HEK293 (cell line): ENCODE measurements at regions not wholly inside any gene's neighbourhood (a gene's known extent, or its start where the extent isn't known, plus 50 kb on each side); places are given as distances from the start of the nearest gene placed in this dataset.

Experiments used
- CTCF ChIA-PET: fragments of 350-600 bp; formaldehyde crosslinking; extraction: SDS; loops from one replicate; lab custom pipeline; 2021; ENCODE audit warnings: antibody characterized with exemption; lab: Yijun Ruan, JAX
- POLR2A ChIA-PET: fragments of 300-600 bp; formaldehyde crosslinking; extraction: SDS; loops from one replicate; lab custom pipeline; 2020; ENCODE audit warnings: antibody characterized with exemption, inconsistent platforms; lab: Yijun Ruan, JAX
- H3K27ac ChIP-seq: fragments of 200-500 bp; sonication (Bioruptor generic); 2 replicates; pipeline ENCODE4 v1.5.1; 2014; ENCODE audit warnings: low read depth, low read length, control low read depth, inconsistent platforms; ENCODE audit errors: extremely low read depth
- H3K36me3 ChIP-seq, 2 experiments: fragments of 200-500 bp in 1 of 2; sonication (Bioruptor generic) in 1 of 2; 1 replicate in 1 of 2; 2 replicates in 1 of 2; pipeline ENCODE4 v1.5.1; 2014 to 2017; ENCODE audit warnings: inconsistent platforms in 2 of 2, low read length in 2 of 2; ENCODE audit not compliant: control insufficient read depth in 2 of 2, insufficient read depth in 1 of 2
- H3K4me1 ChIP-seq: fragments of 200-500 bp; sonication (Bioruptor generic); 2 replicates; pipeline ENCODE4 v1.5.1; 2014; ENCODE audit warnings: mild to moderate bottlenecking, low read length, inconsistent platforms; ENCODE audit not compliant: control insufficient read depth, insufficient read depth
- H3K4me3 ChIP-seq: 2 replicates; pipeline ENCODE4 v1.5.1; 2011; ENCODE audit warnings: low read depth, mild to moderate bottlenecking, control low read depth, low read length, moderate library complexity
- H3K9me3 ChIP-seq: fragments of 200-500 bp; sonication (Bioruptor generic); 2 replicates; pipeline ENCODE4 v1.5.1; 2014; ENCODE audit warnings: low read depth, low read length, inconsistent platforms; ENCODE audit not compliant: control insufficient read depth, insufficient read depth
- GFI1B ChIP-seq: fragments of 450-650 bp; formaldehyde crosslinking; IDR thresholded peaks from 2 replicates; pipeline ENCODE4 v1.5.1; 2016; ENCODE audit warnings: missing biosample characterization, missing genetic modification characterization
- GLI4 ChIP-seq: fragments of 450-650 bp; formaldehyde crosslinking; IDR thresholded peaks from 2 replicates; pipeline ENCODE4 v1.5.1; 2016; ENCODE audit warnings: missing biosample characterization, missing genetic modification characterization
- KLF16 ChIP-seq: fragments of 450-650 bp; formaldehyde crosslinking; IDR thresholded peaks from 2 replicates; pipeline ENCODE4 v1.5.1; 2017; ENCODE audit warnings: missing biosample characterization, missing genetic modification characterization
- KLF9 ChIP-seq: fragments of 450-650 bp; formaldehyde crosslinking; IDR thresholded peaks from 2 replicates; pipeline ENCODE4 v1.5.1; 2016; ENCODE audit warnings: missing biosample characterization, missing genetic modification characterization, low read depth
- PRDM1 ChIP-seq: fragments of 450-650 bp; formaldehyde crosslinking; IDR thresholded peaks from 2 replicates; pipeline ENCODE4; 2016; ENCODE audit warnings: missing biosample characterization, missing genetic modification characterization
- SP2 ChIP-seq: fragments of 450-650 bp; formaldehyde crosslinking; IDR thresholded peaks from 2 replicates; pipeline ENCODE4 v1.5.1; 2016; ENCODE audit warnings: missing biosample characterization, missing genetic modification characterization
- ZEB2 ChIP-seq: fragments of 450-650 bp; formaldehyde crosslinking; IDR thresholded peaks from 2 replicates; pipeline ENCODE4 v1.5.1; 2016; ENCODE audit warnings: missing biosample characterization, missing genetic modification characterization
- ZFHX2 ChIP-seq: fragments of 450-650 bp; formaldehyde crosslinking; conservative IDR thresholded peaks from 2 replicates; pipeline ENCODE4 v1.5.1; 2016; ENCODE audit warnings: missing biosample characterization, missing genetic modification characterization
- ZNF121 ChIP-seq: fragments of 450-650 bp; formaldehyde crosslinking; IDR thresholded peaks from 2 replicates; pipeline ENCODE4 v1.5.1; 2016; ENCODE audit warnings: missing biosample characterization, missing genetic modification characterization
- ZNF138 ChIP-seq: fragments of 450-650 bp; formaldehyde crosslinking; IDR thresholded peaks from 2 replicates; pipeline ENCODE4 v1.5.1; 2016; ENCODE audit warnings: missing biosample characterization, missing genetic modification characterization, borderline replicate concordance
- ZNF174 ChIP-seq: fragments of 450-650 bp; formaldehyde crosslinking; IDR thresholded peaks from 2 replicates; pipeline ENCODE4 v1.5.0; 2017; ENCODE audit warnings: missing biosample characterization, mild to moderate bottlenecking, missing genetic modification characterization
- ZNF184 ChIP-seq: fragments of 450-650 bp; IDR thresholded peaks from 2 replicates; pipeline ENCODE4 v1.5.1; 2018; ENCODE audit warnings: missing biosample characterization, mild to moderate bottlenecking, missing genetic modification characterization
- ZNF2 ChIP-seq: fragments of 450-650 bp; formaldehyde crosslinking; IDR thresholded peaks from 2 replicates; pipeline ENCODE4 v1.5.1; 2016; ENCODE audit warnings: missing biosample characterization, missing genetic modification characterization
- ZNF214 ChIP-seq: fragments of 450-650 bp; formaldehyde crosslinking; IDR thresholded peaks from 2 replicates; pipeline ENCODE4 v1.5.1; 2017; ENCODE audit warnings: missing biosample characterization, mild to moderate bottlenecking, missing genetic modification characterization, borderline replicate concordance
- ZNF394 ChIP-seq: fragments of 450-650 bp; formaldehyde crosslinking; IDR thresholded peaks from 2 replicates; pipeline ENCODE4 v1.5.1; 2016; ENCODE audit warnings: missing biosample characterization, missing genetic modification characterization, mild to moderate bottlenecking, moderate library complexity, borderline replicate concordance
- ZNF416 ChIP-seq: fragments of 450-650 bp; formaldehyde crosslinking; IDR thresholded peaks from 2 replicates; pipeline ENCODE4 v1.5.1; 2016; ENCODE audit warnings: missing biosample characterization, missing genetic modification characterization
- ZNF473 ChIP-seq: fragments of 450-650 bp; formaldehyde crosslinking; IDR thresholded peaks from 2 replicates; pipeline ENCODE4 v1.5.1; 2017; ENCODE audit warnings: missing biosample characterization, missing genetic modification characterization
- ZNF48 ChIP-seq: fragments of 450-650 bp; formaldehyde crosslinking; IDR thresholded peaks from 2 replicates; pipeline ENCODE4 v1.5.1; 2016; ENCODE audit warnings: missing biosample characterization, missing genetic modification characterization
- ZNF555 ChIP-seq: fragments of 450-650 bp; formaldehyde crosslinking; conservative IDR thresholded peaks from 2 replicates; pipeline ENCODE4 v1.5.1; 2017; ENCODE audit warnings: missing biosample characterization, mild to moderate bottlenecking, missing genetic modification characterization, inconsistent platforms
- ZNF560 ChIP-seq: fragments of 450-650 bp; formaldehyde crosslinking; IDR thresholded peaks from 2 replicates; pipeline ENCODE4 v1.5.1; 2017; ENCODE audit warnings: missing biosample characterization, missing genetic modification characterization, borderline replicate concordance
- ZNF664 ChIP-seq: fragments of 450-650 bp; formaldehyde crosslinking; IDR thresholded peaks from 2 replicates; pipeline ENCODE4 v1.5.1; 2016; ENCODE audit warnings: missing biosample characterization, missing genetic modification characterization
- ZNF707 ChIP-seq: fragments of 450-650 bp; formaldehyde crosslinking; IDR thresholded peaks from 2 replicates; pipeline ENCODE4 v1.5.1; 2016; ENCODE audit warnings: missing biosample characterization, missing genetic modification characterization
- ZNF777 ChIP-seq: fragments of 450-650 bp; formaldehyde crosslinking; IDR thresholded peaks from 2 replicates; pipeline ENCODE4 v1.5.1; 2017; ENCODE audit warnings: missing biosample characterization, missing genetic modification characterization, borderline replicate concordance
- ZSCAN23 ChIP-seq: fragments of 450-650 bp; formaldehyde crosslinking; IDR thresholded peaks from 2 replicates; pipeline ENCODE4 v1.5.1; 2016; ENCODE audit warnings: missing biosample characterization, missing genetic modification characterization
- ZSCAN30 ChIP-seq: fragments of 450-650 bp; IDR thresholded peaks from 2 replicates; pipeline ENCODE4 v1.5.1; 2018; ENCODE audit warnings: missing biosample characterization, mild to moderate bottlenecking, missing genetic modification characterization, moderate library complexity
- TF ChIP-seq, protein P1 (sequence below): fragments of 450-650 bp; formaldehyde crosslinking; IDR thresholded peaks from 2 replicates; pipeline ENCODE4 v1.5.1; 2016; ENCODE audit warnings: missing biosample characterization, missing genetic modification characterization
- TF ChIP-seq, protein P2 (sequence below): fragments of 450-650 bp; formaldehyde crosslinking; IDR thresholded peaks from 2 replicates; pipeline ENCODE4; 2016; ENCODE audit warnings: missing biosample characterization, missing genetic modification characterization
- TF ChIP-seq, protein P3 (sequence below): sonication (generic); formaldehyde crosslinking; IDR thresholded peaks from 2 replicates; pipeline ENCODE4 v1.8.1; 2022; ENCODE audit warnings: mild to moderate bottlenecking, moderate library complexity, missing genetic modification reagents

DNA sequence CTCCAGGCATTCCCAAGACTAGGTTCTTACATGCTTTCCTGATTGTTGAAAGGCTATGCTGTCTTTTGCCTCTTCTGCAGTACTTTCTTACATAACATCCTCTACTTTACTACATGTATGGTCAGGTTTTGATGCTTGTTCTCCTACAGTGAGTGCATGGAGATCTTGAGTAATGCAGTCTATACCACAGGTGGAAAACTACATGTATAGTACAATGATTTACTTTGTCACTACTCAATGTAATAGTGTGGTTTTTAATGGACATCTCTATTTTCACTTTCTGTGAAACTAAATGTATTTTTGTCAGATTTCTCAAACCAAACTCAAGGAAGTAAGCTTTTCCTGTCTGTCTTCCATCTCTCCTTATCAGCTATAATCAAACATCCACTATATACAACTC, 657.0 kb downstream of the TUSC7 start (continued):
- TF ChIP-seq SP2 (tag by site-specific recombination), result no peak

DNA sequence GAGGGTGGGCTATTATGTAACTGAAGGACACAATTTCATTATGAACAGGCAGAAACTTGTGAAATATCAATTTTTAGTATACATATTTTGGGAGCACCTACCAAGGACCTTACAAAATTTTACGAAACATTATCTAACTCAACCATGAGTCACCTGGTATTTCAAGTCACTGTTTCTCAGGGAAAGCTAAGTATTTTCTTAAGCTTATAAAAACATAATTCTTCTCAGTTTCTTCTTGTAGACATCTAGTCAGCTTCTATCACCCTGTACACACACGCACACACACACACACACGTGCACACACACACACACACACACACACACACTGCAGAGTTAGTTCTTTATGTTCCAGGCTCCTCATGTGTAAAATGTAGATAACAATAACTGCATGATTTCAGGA, 658.3 kb downstream of the TUSC7 start:
- Histone ChIP-seq H3K4me3 (no peak overlapping the region), H3K27ac (no peak overlapping the region), H3K36me3 (no peaks in the 10 kb centered on the region), H3K4me1 (no peaks in the 10 kb centered on the region), H3K9me3 (no peaks in the 10 kb centered on the region)
- POLR2A ChIA-PET, result no interaction called here
- CTCF ChIA-PET, result no interaction called here
- TF ChIP-seq ZNF394 (tag by site-specific recombination) (no peak), ZNF707 (tag by site-specific recombination) (no peak), ZNF121 (no peak), ZSCAN30 (no peak), ZNF214 (tag by site-specific recombination) (no peak), ZNF560 (tag by site-specific recombination) (no peak), ZNF555 (no peak), ZEB2 (no peak), GFI1B (no peak), ZFHX2 (tag by site-specific recombination) (no peak), ZNF184 (tag by site-specific recombination) (no peak), ZNF664 (tag by site-specific recombination) (no peak)
- TF ChIP-seq, protein P1, sequence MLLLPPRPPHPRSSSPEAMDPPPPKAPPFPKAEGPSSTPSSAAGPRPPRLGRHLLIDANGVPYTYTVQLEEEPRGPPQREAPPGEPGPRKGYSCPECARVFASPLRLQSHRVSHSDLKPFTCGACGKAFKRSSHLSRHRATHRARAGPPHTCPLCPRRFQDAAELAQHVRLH (tag by site-specific recombination), result no peak

DNA sequence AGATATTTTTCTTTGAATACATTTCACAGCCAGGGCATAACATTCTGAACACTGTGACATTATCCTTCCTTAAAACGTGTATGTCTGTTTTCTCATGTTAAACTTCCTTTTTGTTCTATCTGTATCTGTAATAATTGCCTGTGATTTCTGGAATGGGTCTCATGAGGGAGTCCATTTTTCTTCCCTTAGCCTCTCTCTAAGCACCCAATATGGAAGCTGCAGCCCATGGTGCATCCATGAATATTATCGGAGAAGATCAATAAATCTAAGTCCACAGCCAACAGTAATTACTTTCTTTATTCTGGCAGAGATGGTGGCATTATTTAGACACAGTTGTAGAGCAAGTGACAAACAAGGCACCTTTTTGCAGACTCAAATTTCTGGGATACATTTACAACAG, 671.1 kb downstream of the TUSC7 start:
- TF ChIP-seq ZNF473 (tag by site-specific recombination) (no peak), ZNF2 (tag by site-specific recombination) (no peak), ZSCAN23 (tag by site-specific recombination) (no peak), GLI4 (tag by site-specific recombination) (no peak), ZNF777 (no peak), ZNF174 (tag by site-specific recombination) (no peak), KLF9 (tag by site-specific recombination) (no peak)
- TF ChIP-seq, all 188 proteins: peak for 0
- Histone ChIP-seq H3K9me3 (no peaks in the 10 kb centered on the region), H3K4me1 (no peaks in the 10 kb centered on the region), H3K4me3 (no peak overlapping the region), H3K27ac (no peak overlapping the region), H3K36me3 (no peaks in the 10 kb centered on the region)
- ChIA-PET POLR2A (no interaction called here), CTCF (no interaction called here)

DNA sequence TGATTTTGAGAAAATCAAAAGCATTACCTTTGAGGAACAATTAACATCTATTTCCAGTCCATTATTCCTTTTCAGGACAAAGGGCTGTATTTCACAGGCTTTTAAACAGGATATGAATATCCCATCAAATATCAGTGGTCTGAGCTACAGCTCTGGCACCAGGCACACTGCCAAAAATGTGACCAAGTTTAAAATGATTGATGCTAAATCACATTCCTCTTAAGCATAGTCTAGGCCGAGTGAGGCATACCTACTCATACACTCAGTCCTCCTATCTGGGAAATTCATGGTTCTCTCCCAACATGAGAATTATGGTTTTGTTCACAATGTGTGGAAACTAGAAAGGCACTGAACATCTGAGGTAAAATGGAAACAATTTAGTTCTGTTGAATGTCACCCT, 683.5 kb downstream of the TUSC7 start:
- no peaks in the 10 kb centered on the region for H3K4me1 ChIP-seq
- ChIA-PET CTCF (interaction anchor here (1.0 kb wide), 1 partner anchor 14 kb away, joined by 4 read pairs; no protein-coding TSS in a partner anchor), POLR2A (no interaction called here)
- H3K9me3 ChIP-seq, result no peaks in the 10 kb centered on the region
- no peak overlapping the region for H3K4me3 ChIP-seq
- no peak overlapping the region for H3K27ac ChIP-seq
- no peaks in the 10 kb centered on the region for H3K36me3 ChIP-seq
- TF ChIP-seq KLF16 (tag by site-specific recombination) (no peak), ZNF48 (tag by site-specific recombination) (no peak), ZNF174 (tag by site-specific recombination) (no peak), ZNF138 (tag by site-specific recombination) (no peak), ZNF121 (no peak), ZNF416 (tag by site-specific recombination) (no peak), PRDM1 (tag by site-specific recombination) (no peak)
- TF ChIP-seq, protein P2, sequence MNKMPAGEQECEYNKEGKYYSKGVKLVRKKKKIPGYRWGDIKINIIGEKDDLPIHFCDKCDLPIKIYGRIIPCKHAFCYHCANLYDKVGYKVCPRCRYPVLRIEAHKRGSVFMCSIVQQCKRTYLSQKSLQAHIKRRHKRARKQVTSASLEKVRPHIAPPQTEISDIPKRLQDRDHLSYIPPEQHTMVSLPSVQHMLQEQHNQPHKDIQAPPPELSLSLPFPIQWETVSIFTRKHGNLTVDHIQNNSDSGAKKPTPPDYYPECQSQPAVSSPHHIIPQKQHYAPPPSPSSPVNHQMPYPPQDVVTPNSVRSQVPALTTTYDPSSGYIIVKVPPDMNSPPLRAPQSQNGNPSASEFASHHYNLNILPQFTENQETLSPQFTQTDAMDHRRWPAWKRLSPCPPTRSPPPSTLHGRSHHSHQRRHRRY (tag by site-specific recombination), result no peak
- TF ChIP-seq, protein P3, sequence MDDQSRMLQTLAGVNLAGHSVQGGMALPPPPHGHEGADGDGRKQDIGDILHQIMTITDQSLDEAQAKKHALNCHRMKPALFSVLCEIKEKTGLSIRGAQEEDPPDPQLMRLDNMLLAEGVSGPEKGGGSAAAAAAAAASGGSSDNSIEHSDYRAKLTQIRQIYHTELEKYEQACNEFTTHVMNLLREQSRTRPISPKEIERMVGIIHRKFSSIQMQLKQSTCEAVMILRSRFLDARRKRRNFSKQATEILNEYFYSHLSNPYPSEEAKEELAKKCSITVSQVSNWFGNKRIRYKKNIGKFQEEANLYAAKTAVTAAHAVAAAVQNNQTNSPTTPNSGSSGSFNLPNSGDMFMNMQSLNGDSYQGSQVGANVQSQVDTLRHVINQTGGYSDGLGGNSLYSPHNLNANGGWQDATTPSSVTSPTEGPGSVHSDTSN (CRISPR knock-in tag), result no peak
